Activated naive CD4-positive, alpha-beta T cell treated with anti-CD3 and anti-CD28 coated beads for 36 hours (primary cell): ENCODE measurements at regions not wholly inside any gene's neighbourhood (a gene's known extent, or its start where the extent isn't known, plus 50 kb on each side); places are given as distances from the start of the nearest gene placed in this dataset.
A peak's percentile ranks its signal among the peaks of the same experiment; 100 is the strongest.
"Not testable (repeated sequence)": the region's sequence is repeated elsewhere in the genome, so short reads cannot be mapped to it uniquely, and the experiment has no call there.

Experiments used
- CTCF ChIA-PET: fragments of 350-600 bp; sonication (Branson Sonifier 250); formaldehyde crosslinking; loops from one replicate; lab custom pipeline; 2021; ENCODE audit warnings: antibody characterized with exemption; lab: Charles Lee
- DNase-seq: peaks from one replicate; pipeline ENCODE4 v3.0.0-alpha.2; 2020
- H3K27ac Mint-ChIP-seq: one replicate; pipeline ENCODE4 v1.8.0; 2021; ENCODE audit warnings: mild to moderate bottlenecking, mixed read lengths
- H3K27me3 Mint-ChIP-seq: one replicate; pipeline ENCODE4 v1.8.0; 2021; ENCODE audit warnings: low read depth, mixed read lengths
- H3K36me3 Mint-ChIP-seq: one replicate; pipeline ENCODE4 v1.8.0; 2021; ENCODE audit warnings: low read depth, mixed read lengths
- H3K4me1 Mint-ChIP-seq: one replicate; pipeline ENCODE4 v1.8.0; 2021; ENCODE audit warnings: low read depth, mixed read lengths
- H3K4me3 Mint-ChIP-seq: one replicate; pipeline ENCODE4 v1.8.0; 2021; ENCODE audit warnings: mild to moderate bottlenecking, moderate library complexity, mixed read lengths
- H3K9me3 Mint-ChIP-seq: one replicate; pipeline ENCODE4 v1.8.0; 2021; ENCODE audit warnings: mixed read lengths
- intact Hi-C: fragments of 100-400 bp; cut with micrococcal nuclease; formaldehyde crosslinking; loops from one replicate; pipeline ENCODE4 v1.15.1; 2023

DNA sequence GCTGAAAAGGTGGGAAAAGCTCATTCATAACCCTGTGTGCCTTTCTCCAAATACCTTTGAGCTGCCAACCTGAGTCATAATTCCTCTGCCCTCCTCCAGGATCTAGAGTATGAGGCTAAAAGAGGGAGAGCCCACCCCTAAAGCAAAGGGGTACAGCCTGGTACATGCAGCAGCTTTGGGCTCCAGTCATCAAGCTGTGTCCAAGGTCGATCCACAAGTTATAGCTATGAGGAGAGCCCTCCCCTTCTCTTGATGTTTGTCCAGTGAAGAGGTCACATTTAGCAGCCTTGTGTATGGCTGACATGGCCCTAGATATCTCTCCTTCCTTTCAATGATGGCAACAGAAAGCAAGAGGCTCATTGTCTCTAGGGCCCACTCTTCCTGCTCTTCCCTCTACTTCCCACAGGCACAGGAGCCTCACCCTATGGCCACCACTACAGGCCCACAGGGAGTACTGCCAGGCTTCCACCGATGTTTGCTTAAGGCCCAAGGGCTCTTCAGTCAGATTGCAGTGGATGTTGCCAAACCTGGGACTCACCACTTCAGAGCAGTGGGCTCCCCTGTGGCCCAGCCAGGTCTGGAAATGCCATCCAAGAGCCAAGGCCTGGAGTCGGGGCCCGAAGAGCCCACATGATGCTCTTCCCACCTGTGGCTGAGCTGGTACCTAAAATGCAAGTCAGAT is 176.8 kb downstream of the CD83 start:
- intact Hi-C loops: no loop called here
- no peak overlapping the region for H3K27ac Mint-ChIP-seq

DNA sequence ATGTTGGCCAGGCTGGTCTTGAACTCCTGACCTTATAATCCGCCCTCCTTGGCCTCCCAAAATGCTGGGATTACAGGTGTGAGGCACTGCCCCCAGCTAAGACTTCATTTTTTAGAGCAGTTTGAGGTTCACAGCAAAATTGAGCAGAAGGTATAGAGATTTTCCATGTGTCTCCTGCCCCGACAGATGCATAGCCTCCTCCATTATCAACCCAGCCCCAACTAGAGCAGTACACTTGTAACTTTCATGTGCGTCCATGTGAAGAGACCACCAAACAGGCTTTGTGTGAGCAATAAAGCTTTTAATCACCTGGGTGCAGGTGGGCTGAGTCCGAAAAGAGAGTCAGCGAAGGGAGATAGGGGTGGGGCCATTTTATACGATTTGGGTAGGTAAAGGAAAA is 179.1 kb downstream of the CD83 start:
- intact Hi-C loops, H3K9me3 Mint-ChIP-seq, H3K27ac Mint-ChIP-seq, H3K27me3 Mint-ChIP-seq, H3K36me3 Mint-ChIP-seq, DNase-seq, H3K4me1 Mint-ChIP-seq, H3K4me3 Mint-ChIP-seq: not testable (repeated sequence)
- CTCF ChIA-PET: interaction anchor here (0.7 kb wide), 1 partner anchor 42 kb away, joined by 3 read pairs; no protein-coding TSS in a partner anchor

More for the DNA sequence above, 176.8 kb downstream of the CD83 start:
- Mint-ChIP-seq H3K4me1 (peaks cover 10% of the 10 kb centered on the region), H3K36me3 (no peaks in the 10 kb centered on the region), H3K27me3 (no peaks in the 10 kb centered on the region), H3K9me3 (no peaks in the 10 kb centered on the region), H3K4me3 (no peak overlapping the region)
- DNase-seq: no peak
- CTCF ChIA-PET: no interaction called here

DNA sequence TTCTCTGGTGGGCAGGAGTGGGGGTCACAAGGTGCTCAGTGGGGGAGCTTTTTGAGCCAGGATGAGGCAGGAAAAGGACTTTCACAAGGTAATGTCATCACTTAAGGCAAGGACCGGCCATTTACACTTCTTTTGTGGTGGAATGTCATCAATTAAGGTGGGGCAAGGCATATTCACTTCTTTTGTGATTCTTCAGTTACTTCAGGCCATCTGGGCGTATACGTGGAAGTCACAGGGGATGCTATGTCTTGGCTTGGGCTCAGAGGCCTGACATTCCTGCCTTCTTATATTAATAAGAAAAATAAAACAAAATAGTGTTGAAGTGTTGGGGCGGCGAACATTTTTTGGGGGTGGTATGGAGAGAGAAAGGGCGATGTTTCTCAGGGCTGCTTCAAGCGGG is 179.5 kb downstream of the CD83 start:
- H3K27ac Mint-ChIP-seq, intact Hi-C loops, H3K36me3 Mint-ChIP-seq, DNase-seq, H3K27me3 Mint-ChIP-seq, CTCF ChIA-PET, H3K4me1 Mint-ChIP-seq, H3K4me3 Mint-ChIP-seq, H3K9me3 Mint-ChIP-seq: not testable (repeated sequence)

DNA sequence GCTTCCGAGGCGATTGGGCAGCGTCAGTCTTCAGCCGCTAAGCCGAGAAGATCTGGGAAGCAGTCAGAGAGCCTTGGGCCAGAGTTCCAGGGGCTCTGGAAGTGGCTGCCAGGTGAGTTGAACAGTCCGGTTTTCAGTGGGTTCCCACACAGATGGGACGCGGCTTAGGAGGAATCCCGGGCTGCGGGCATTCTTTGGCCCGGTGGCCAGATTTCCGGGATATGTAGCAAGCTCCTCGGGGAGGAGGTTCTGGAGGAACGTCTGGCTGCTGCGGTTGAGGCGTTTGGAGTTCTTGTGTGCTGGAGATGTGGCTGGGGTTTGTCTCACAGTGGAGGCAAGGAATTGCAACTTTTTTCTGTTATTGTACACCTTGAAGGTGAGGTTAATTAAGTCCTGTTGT is 182.6 kb downstream of the CD83 start:
- H3K27me3 Mint-ChIP-seq, H3K27ac Mint-ChIP-seq, CTCF ChIA-PET, H3K9me3 Mint-ChIP-seq, DNase-seq, H3K4me1 Mint-ChIP-seq, H3K4me3 Mint-ChIP-seq, intact Hi-C loops, H3K36me3 Mint-ChIP-seq: not testable (repeated sequence)

DNA sequence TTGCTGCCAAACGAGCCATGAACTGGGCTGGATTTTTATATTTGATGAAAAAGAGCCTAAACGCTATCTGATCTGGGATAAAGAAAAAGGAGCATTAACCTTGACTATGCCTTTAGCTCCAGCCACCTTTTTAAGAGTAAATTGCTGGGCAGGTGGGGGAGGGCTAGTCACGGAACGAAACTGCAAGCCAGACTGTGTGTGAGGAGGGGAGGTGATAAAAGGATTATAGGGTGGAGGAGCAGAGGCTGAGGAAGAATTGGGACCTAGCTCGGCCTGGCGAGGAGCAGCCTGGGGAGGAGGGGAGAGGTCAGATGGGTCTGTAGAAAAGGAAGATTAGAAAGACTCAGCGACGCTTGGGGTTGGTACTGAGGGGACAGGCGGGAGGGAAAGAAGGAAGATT is 183.1 kb downstream of the CD83 start:
- H3K27ac Mint-ChIP-seq, CTCF ChIA-PET, intact Hi-C loops: not testable (repeated sequence)

DNA sequence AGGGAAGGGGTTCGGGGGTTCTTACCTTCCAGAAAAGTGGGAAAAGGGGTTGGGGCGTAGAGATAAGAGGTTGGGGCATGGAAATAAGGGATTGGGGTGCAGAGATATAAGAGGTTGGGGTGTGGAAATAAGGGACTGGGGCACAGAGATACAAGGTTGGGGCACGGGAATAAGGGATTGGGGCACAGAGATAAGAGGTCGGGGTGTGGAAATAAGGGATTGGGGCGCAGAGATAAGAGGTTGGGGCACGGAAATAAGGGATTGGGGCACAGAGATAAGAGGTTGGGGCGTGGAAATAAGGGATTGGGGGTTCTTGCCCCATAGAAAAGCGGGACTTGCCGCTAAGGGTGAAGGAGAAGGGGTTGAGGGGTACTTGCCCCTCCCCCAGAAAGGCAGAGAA is 183.9 kb downstream of the CD83 start:
- DNase-seq, intact Hi-C loops, H3K27me3 Mint-ChIP-seq, H3K4me1 Mint-ChIP-seq, H3K4me3 Mint-ChIP-seq, CTCF ChIA-PET, H3K36me3 Mint-ChIP-seq, H3K9me3 Mint-ChIP-seq, H3K27ac Mint-ChIP-seq: not testable (repeated sequence)

More for the DNA sequence above, 183.1 kb downstream of the CD83 start:
- not testable (repeated sequence) for DNase-seq, H3K27me3 Mint-ChIP-seq, H3K4me3 Mint-ChIP-seq, H3K9me3 Mint-ChIP-seq, H3K4me1 Mint-ChIP-seq, H3K36me3 Mint-ChIP-seq

DNA sequence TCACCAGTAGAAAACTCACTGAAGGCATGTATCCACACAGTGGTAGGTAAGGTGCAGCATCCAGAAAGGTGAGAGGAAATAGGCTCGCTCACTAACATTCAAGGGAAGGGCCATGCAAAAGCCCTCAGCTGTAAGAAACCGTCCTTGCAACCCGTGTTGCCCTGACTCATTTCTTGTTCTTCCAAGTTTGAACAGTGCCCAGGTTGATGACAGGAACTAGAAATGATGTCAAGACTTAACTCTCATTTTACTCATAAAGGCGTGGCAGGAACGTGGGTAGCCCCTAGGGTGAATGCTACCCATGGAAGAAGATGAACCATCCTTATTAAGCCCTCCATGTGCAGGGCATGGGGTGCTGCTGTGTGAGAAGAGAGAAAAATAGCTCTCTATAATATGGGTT is 187.6 kb downstream of the CD83 start:
- Mint-ChIP-seq H3K4me1 (peaks cover 6% of the 10 kb centered on the region), H3K9me3 (no peaks in the 10 kb centered on the region), H3K4me3 (no peak overlapping the region), H3K27me3 (no peaks in the 10 kb centered on the region), H3K27ac (no peak overlapping the region), H3K36me3 (no peaks in the 10 kb centered on the region)
- CTCF ChIA-PET: interaction anchor here (0.9 kb wide), 1 partner anchor 11 kb away, joined by 3 read pairs; no protein-coding TSS in a partner anchor
- peak; percentile 43 for DNase-seq
- intact Hi-C loops: no loop called here

DNA sequence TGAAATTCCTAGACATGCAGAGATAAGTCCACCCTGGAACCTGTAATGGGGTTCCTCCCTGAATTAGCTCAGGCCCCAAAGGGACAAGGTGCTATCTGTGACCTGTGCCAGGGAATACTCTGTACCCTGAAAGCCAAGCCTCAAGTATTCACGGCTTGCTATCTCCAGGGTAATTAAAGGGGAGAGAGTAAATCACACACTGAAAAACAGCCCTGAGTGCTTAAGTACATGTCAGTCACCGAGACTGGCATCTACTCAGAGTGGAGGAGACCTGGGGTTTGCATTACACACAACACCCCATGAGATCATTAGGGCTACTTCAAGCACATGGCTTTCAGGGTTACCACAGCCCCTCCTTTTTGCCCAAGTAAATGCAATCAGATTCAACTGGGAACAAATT is 188.1 kb downstream of the CD83 start:
- intact Hi-C loops: no loop called here

DNA sequence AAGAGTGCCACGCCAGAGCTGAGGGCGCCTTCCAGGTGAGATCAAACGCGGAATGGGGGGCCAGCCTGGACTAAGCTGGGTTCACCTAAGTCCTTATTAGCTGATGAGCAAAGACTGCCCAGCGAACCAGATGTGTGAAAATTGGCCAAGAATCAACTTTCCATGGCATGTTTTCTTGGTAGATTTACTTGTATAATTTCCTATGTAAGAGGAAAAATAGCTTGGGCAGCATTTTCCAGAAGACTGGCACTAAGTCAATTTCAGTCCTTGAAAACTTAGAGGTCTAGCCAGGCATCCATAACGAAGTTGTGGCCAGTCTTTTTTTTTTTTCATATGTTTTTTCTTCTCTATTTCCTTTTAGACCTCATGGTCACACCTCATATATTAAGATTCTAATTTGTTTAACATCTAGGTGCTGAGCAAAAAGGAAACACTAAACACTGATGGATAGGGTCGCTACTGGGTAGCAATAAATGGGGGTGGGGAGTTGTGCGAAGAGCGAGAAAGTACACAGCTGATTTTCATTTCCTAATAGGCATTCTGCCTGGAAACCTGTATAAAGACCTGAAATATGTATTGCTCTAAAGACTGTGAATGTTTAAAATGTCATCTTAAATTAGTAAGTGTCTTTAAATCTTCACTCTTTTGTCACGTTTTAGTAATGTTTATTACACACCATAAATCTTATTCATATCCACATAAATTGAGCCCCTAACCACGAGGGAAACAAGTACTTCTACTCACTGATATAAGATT is 188.8 kb downstream of the CD83 start:
- Mint-ChIP-seq H3K4me1 (peaks cover 6% of the 10 kb centered on the region), H3K4me3 (no peak overlapping the region), H3K36me3 (no peaks in the 10 kb centered on the region), H3K27me3 (no peaks in the 10 kb centered on the region), H3K9me3 (no peaks in the 10 kb centered on the region), H3K27ac (no peak overlapping the region)
- CTCF ChIA-PET: no interaction called here
- no peak for DNase-seq
- intact Hi-C loops: no loop called here

More for the DNA sequence above, 188.1 kb downstream of the CD83 start:
- CTCF ChIA-PET: interaction anchor here (0.9 kb wide), 1 partner anchor 11 kb away, joined by 3 read pairs; no protein-coding TSS in a partner anchor
- Mint-ChIP-seq H3K4me1 (peaks cover 6% of the 10 kb centered on the region), H3K4me3 (no peak overlapping the region), H3K27me3 (no peaks in the 10 kb centered on the region), H3K27ac (no peak overlapping the region), H3K9me3 (no peaks in the 10 kb centered on the region), H3K36me3 (no peaks in the 10 kb centered on the region)
- no peak for DNase-seq

DNA sequence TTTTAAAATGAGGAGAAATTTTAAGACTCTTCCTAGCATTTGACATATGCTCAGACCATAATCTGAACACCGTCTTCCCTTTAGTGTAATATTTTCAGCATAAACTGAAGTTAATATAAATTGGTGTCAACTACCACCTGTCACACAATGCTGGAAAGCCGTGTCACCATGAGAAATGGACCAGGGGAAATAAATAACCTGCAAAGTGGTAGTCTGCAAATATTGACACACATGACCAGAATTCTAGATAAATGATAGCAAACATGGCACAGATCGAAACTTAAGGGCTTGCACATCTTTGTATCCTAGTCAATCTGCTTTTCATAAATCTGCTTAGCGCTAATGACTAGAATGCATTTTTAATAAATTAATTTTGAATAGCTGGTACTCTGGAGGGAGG is 191.9 kb downstream of the CD83 start:
- Mint-ChIP-seq H3K4me3 (no peak overlapping the region), H3K27ac (no peak overlapping the region), H3K36me3 (no peaks in the 10 kb centered on the region), H3K9me3 (no peaks in the 10 kb centered on the region), H3K4me1 (peaks cover 6% of the 10 kb centered on the region), H3K27me3 (no peaks in the 10 kb centered on the region)
- intact Hi-C loops: no loop called here
- CTCF ChIA-PET: interaction anchor here (1.2 kb wide), 1 partner anchor 8 kb away, joined by 3 read pairs; no protein-coding TSS in a partner anchor
- DNase-seq: no peak

DNA sequence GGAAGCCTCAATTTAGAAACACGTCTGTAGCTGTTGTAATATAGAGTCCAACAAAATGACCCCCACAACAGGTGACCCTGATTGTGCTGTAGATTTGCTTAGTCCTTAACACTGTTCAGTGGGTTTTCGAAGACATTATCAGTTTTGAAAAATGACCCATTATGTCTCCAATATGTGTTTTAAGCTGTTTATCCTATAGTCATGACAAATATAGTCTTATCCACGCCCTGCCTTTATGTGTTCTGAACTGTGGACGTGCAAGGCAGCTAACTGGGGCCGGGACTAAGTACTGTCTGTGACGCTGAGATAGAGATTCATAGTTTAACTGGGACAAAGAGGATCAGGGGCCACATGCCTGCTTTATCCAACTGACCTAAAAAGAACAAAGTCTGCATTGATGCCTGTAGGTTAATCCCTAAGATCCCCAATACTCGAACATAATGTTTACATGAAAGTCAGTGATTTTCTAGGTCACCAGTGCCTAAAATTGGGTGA is 192.4 kb downstream of the CD83 start:
- CTCF ChIA-PET: no interaction called here
- Mint-ChIP-seq H3K4me3 (no peak overlapping the region), H3K4me1 (peaks cover 3% of the 10 kb centered on the region), H3K27ac (no peak overlapping the region), H3K9me3 (no peaks in the 10 kb centered on the region), H3K36me3 (no peaks in the 10 kb centered on the region), H3K27me3 (no peaks in the 10 kb centered on the region)
- intact Hi-C loops: no loop called here
- DNase-seq: no peak

DNA sequence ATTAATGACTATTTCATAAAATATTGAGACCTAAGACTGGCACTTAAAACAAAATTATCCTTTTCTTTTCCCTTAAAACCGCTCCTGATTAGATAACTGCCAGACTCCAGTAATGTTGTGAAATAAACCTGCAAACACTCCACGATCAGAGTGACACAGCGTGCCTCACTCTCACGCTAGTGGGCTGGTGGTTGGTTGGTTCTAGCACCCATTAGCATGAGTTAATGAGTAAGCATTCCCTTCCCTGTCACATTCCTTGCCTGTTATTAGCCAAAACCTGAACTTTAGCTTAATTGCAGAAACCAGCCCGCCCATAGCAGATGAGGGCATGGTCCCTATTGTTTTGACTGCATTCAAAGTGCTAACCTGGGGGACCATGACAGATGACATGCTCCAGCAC is 193.4 kb downstream of the CD83 start:
- Mint-ChIP-seq H3K27me3 (no peaks in the 10 kb centered on the region), H3K36me3 (no peaks in the 10 kb centered on the region), H3K9me3 (no peaks in the 10 kb centered on the region), H3K27ac (no peak overlapping the region), H3K4me1 (no peaks in the 10 kb centered on the region), H3K4me3 (no peak overlapping the region)
- no peak for DNase-seq
- CTCF ChIA-PET: interaction anchor here (0.6 kb wide), 1 partner anchor 10 kb away, joined by 3 read pairs; no protein-coding TSS in a partner anchor
- intact Hi-C loops: no loop called here

DNA sequence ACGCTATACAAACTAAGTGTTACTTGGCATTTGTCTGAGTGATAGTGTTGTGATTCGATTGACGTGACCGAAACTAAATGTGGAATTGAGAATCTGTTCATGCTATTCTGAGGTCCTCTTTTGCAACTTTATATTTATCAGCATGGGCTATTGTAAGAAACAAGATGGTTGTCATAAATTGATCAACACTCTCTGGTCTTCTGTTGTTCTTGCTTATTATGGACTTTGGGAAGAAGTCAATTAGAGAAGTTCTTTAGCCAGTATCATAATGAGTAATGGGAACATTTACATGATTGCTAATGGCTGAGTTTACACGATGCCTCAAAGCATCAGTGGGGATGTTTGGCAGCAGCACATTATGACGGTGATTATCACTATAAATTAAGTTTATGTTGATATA is 195.0 kb downstream of the CD83 start:
- Mint-ChIP-seq H3K9me3 (no peaks in the 10 kb centered on the region), H3K36me3 (no peaks in the 10 kb centered on the region), H3K4me3 (no peak overlapping the region), H3K27ac (no peak overlapping the region), H3K27me3 (no peaks in the 10 kb centered on the region), H3K4me1 (peaks cover 4% of the 10 kb centered on the region)
- intact Hi-C loops: no loop called here
- no peak for DNase-seq
- CTCF ChIA-PET: no interaction called here
